ENCODE measurements at regions not wholly inside any gene's neighbourhood (a gene's known extent, or its start where the extent isn't known, plus 50 kb on each side); places are given as distances from the start of the nearest gene placed in this dataset.

- TF ChIP-seq POLR2A (IDR thresholded peaks at IDR 0.05), result no peak
- TF ChIP-seq, protein P1, sequence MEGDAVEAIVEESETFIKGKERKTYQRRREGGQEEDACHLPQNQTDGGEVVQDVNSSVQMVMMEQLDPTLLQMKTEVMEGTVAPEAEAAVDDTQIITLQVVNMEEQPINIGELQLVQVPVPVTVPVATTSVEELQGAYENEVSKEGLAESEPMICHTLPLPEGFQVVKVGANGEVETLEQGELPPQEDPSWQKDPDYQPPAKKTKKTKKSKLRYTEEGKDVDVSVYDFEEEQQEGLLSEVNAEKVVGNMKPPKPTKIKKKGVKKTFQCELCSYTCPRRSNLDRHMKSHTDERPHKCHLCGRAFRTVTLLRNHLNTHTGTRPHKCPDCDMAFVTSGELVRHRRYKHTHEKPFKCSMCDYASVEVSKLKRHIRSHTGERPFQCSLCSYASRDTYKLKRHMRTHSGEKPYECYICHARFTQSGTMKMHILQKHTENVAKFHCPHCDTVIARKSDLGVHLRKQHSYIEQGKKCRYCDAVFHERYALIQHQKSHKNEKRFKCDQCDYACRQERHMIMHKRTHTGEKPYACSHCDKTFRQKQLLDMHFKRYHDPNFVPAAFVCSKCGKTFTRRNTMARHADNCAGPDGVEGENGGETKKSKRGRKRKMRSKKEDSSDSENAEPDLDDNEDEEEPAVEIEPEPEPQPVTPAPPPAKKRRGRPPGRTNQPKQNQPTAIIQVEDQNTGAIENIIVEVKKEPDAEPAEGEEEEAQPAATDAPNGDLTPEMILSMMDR (IDR thresholded peaks at IDR 0.05), result no peak
- no peak for TF ChIP-seq EP300 (IDR thresholded peaks at IDR 0.05)
Observed at GRCh38 chr1:37125295-37125694, 91.0 kb upstream of the GRIK3 start.
